ENCODE measurements at regions not wholly inside any gene's neighbourhood (a gene's known extent, or its start where the extent isn't known, plus 50 kb on each side); places are given as distances from the start of the nearest gene placed in this dataset.
A peak's percentile ranks its signal among the peaks of the same experiment; 100 is the strongest.

- ATAC-seq (no peak; the same call in 2 of the 3 replicates), DNase-seq (ENCODE audit: low spot score) (peak; percentile 19)
- Mint-ChIP-seq H3K27ac (no peak overlapping the region), H3K36me3 (ENCODE audit: low read depth) (no peaks in the 10 kb centered on the region), H3K4me1 (peaks cover 30% of the 10 kb centered on the region), H3K4me3 (no peak overlapping the region), H3K27me3 (ENCODE audit: insufficient read depth, low read depth, poor library complexity) (peaks cover 3% of the 10 kb centered on the region), H3K9me3 (no peaks in the 10 kb centered on the region)
- no peaks in the 10 kb centered on the region for H3K79me2 ChIP-seq (replicated peaks; ENCODE audit: insufficient read depth)
- no peaks in the 10 kb centered on the region for H3K36me3 ChIP-seq (ENCODE audit: insufficient read depth)
- H3K9me2 ChIP-seq (ENCODE audit: insufficient read depth), result no peaks in the 10 kb centered on the region; the same call in 1 of the 2 replicates
- H3K4me2 ChIP-seq, result no peak overlapping the region
- TF ChIP-seq STAT1 (IDR thresholded peaks at IDR 0.05; ENCODE audit: unreplicated experiment) (no peak), JUNB (IDR thresholded peaks at IDR 0.05; ENCODE audit: unreplicated experiment) (no peak), EZH2phosphoT487 (IDR thresholded peaks at IDR 0.05; ENCODE audit: unreplicated experiment) (no peak), CREB1 (CRISPR knock-in tag; IDR thresholded peaks at IDR 0.05; ENCODE audit: low read depth) (no peak), ETS1 (IDR thresholded peaks at IDR 0.05) (no peak), POLR2AphosphoS5 (IDR thresholded peaks at IDR 0.05; ENCODE audit: low read depth) (no peak), NANOG (IDR thresholded peaks at IDR 0.05; ENCODE audit: borderline replicate concordance) (no peak), ZNF331 (CRISPR knock-in tag; IDR thresholded peaks at IDR 0.05; ENCODE audit: low read depth) (no peak), EZH2 (IDR thresholded peaks at IDR 0.05; ENCODE audit: low read depth, unreplicated experiment) (no peak), REST (IDR thresholded peaks at IDR 0.05; ENCODE audit: unreplicated experiment) (no peak), ZNF114 (CRISPR knock-in tag; IDR thresholded peaks at IDR 0.05) (no peak)
- TF ChIP-seq, protein P1, sequence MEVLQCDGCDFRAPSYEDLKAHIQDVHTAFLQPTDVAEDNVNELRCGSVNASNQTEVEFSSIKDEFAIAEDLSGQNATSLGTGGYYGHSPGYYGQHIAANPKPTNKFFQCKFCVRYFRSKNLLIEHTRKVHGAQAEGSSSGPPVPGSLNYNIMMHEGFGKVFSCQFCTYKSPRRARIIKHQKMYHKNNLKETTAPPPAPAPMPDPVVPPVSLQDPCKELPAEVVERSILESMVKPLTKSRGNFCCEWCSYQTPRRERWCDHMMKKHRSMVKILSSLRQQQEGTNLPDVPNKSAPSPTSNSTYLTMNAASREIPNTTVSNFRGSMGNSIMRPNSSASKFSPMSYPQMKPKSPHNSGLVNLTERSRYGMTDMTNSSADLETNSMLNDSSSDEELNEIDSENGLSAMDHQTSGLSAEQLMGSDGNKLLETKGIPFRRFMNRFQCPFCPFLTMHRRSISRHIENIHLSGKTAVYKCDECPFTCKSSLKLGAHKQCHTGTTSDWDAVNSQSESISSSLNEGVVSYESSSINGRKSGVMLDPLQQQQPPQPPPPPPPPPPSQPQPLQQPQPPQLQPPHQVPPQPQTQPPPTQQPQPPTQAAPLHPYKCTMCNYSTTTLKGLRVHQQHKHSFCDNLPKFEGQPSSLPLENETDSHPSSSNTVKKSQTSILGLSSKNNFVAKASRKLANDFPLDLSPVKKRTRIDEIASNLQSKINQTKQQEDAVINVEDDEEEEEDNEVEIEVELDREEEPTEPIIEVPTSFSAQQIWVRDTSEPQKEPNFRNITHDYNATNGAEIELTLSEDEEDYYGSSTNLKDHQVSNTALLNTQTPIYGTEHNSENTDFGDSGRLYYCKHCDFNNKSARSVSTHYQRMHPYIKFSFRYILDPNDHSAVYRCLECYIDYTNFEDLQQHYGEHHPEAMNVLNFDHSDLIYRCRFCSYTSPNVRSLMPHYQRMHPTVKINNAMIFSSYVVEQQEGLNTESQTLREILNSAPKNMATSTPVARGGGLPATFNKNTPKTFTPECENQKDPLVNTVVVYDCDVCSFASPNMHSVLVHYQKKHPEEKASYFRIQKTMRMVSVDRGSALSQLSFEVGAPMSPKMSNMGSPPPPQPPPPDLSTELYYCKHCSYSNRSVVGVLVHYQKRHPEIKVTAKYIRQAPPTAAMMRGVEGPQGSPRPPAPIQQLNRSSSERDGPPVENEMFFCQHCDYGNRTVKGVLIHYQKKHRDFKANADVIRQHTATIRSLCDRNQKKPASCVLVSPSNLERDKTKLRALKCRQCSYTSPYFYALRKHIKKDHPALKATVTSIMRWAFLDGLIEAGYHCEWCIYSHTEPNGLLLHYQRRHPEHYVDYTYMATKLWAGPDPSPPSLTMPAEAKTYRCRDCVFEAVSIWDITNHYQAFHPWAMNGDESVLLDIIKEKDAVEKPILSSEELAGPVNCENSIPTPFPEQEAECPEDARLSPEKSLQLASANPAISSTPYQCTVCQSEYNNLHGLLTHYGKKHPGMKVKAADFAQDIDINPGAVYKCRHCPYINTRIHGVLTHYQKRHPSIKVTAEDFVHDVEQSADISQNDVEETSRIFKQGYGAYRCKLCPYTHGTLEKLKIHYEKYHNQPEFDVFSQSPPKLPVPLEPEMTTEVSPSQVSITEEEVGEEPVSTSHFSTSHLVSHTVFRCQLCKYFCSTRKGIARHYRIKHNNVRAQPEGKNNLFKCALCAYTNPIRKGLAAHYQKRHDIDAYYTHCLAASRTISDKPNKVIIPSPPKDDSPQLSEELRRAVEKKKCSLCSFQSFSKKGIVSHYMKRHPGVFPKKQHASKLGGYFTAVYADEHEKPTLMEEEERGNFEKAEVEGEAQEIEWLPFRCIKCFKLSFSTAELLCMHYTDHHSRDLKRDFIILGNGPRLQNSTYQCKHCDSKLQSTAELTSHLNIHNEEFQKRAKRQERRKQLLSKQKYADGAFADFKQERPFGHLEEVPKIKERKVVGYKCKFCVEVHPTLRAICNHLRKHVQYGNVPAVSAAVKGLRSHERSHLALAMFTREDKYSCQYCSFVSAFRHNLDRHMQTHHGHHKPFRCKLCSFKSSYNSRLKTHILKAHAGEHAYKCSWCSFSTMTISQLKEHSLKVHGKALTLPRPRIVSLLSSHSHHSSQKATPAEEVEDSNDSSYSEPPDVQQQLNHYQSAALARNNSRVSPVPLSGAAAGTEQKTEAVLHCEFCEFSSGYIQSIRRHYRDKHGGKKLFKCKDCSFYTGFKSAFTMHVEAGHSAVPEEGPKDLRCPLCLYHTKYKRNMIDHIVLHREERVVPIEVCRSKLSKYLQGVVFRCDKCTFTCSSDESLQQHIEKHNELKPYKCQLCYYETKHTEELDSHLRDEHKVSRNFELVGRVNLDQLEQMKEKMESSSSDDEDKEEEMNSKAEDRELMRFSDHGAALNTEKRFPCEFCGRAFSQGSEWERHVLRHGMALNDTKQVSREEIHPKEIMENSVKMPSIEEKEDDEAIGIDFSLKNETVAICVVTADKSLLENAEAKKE (CRISPR knock-in tag; IDR thresholded peaks at IDR 0.05), result no peak
- TF ChIP-seq, protein P2, sequence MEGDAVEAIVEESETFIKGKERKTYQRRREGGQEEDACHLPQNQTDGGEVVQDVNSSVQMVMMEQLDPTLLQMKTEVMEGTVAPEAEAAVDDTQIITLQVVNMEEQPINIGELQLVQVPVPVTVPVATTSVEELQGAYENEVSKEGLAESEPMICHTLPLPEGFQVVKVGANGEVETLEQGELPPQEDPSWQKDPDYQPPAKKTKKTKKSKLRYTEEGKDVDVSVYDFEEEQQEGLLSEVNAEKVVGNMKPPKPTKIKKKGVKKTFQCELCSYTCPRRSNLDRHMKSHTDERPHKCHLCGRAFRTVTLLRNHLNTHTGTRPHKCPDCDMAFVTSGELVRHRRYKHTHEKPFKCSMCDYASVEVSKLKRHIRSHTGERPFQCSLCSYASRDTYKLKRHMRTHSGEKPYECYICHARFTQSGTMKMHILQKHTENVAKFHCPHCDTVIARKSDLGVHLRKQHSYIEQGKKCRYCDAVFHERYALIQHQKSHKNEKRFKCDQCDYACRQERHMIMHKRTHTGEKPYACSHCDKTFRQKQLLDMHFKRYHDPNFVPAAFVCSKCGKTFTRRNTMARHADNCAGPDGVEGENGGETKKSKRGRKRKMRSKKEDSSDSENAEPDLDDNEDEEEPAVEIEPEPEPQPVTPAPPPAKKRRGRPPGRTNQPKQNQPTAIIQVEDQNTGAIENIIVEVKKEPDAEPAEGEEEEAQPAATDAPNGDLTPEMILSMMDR (conservative IDR thresholded peaks at IDR 0.05; ENCODE audit: low read depth in 2 of 2), result no peak
- peaks cover 24% of the 10 kb centered on the region for H3K4me1 ChIP-seq (ENCODE audit: insufficient read depth)
- no peak overlapping the region for H2AFZ ChIP-seq
- no peaks in the 10 kb centered on the region for H3K27me3 ChIP-seq (ENCODE audit: insufficient read depth)
- no peak overlapping the region for H3K4me3 ChIP-seq
- H3F3A ChIP-seq (replicated peaks; ENCODE audit: low read depth), result no peaks in the 10 kb centered on the region
- H4K20me1 ChIP-seq (replicated peaks; ENCODE audit: insufficient read depth), result no peaks in the 10 kb centered on the region
- no peak overlapping the region for H3K27ac ChIP-seq (ENCODE audit: low read depth)
Observed at GRCh38 chr10:2576892-2577291, 490.5 kb upstream of the PFKP start.
